Activated CD8-positive, alpha-beta memory T cell treated with anti-CD3 and anti-CD28 coated beads, Interleukin-2, amount 10 ng/mL, durations not matched to agents 7 days and 5 days (primary cell): ENCODE measurements at regions not wholly inside any gene's neighbourhood (a gene's known extent, or its start where the extent isn't known, plus 50 kb on each side); places are given as distances from the start of the nearest gene placed in this dataset.
"Not testable (repeated sequence)": the region's sequence is repeated elsewhere in the genome, so short reads cannot be mapped to it uniquely, and the experiment has no call there.

Source experiments
- ATAC-seq: fragments of 150-1000 bp; cut with Tn5 transposase; one replicate; pipeline ENCODE4 v1.10.0; 2021; ENCODE audit warnings: moderate library complexity
- CTCF ChIA-PET: fragments of 350-600 bp; sonication (Branson Sonifier 250); formaldehyde crosslinking; loops from one replicate; lab custom pipeline; 2021; ENCODE audit warnings: antibody characterized with exemption; lab: Charles Lee
- DNase-seq: peaks from one replicate; pipeline ENCODE4 v3.0.0-alpha.2; 2020
- H3K27ac Mint-ChIP-seq: one replicate; pipeline ENCODE4 v1.8.0; 2021; ENCODE audit warnings: mild to moderate bottlenecking, mixed read lengths
- H3K27me3 Mint-ChIP-seq: one replicate; pipeline ENCODE4 v1.8.0; 2021; ENCODE audit warnings: mixed read lengths
- H3K36me3 Mint-ChIP-seq: one replicate; pipeline ENCODE4 v1.8.0; 2021; ENCODE audit warnings: mild to moderate bottlenecking, mixed read lengths
- H3K4me1 Mint-ChIP-seq: one replicate; pipeline ENCODE4 v1.8.0; 2021; ENCODE audit warnings: mixed read lengths
- H3K4me3 Mint-ChIP-seq: one replicate; pipeline ENCODE4 v1.8.0; 2021; ENCODE audit warnings: mild to moderate bottlenecking, moderate library complexity, mixed read lengths
- H3K9me3 Mint-ChIP-seq: one replicate; pipeline ENCODE4 v1.8.0; 2022; ENCODE audit warnings: low read depth, mixed read lengths

- CTCF ChIA-PET, result no interaction called here
- no peak for DNase-seq
- Mint-ChIP-seq H3K27me3 (no peaks in the 10 kb centered on the region), H3K9me3 (no peaks in the 10 kb centered on the region), H3K36me3 (no peaks in the 10 kb centered on the region), H3K4me1 (no peaks in the 10 kb centered on the region), H3K27ac (no peak overlapping the region), H3K4me3 (no peak overlapping the region)
- ATAC-seq, result no peak
Observed at GRCh38 chr2:89848114-89848513, 1156.6 kb downstream of the RPIA start.

- ATAC-seq (no peak), DNase-seq (no peak)
- Mint-ChIP-seq H3K4me3 (no peak overlapping the region), H3K36me3 (no peaks in the 10 kb centered on the region), H3K9me3 (no peaks in the 10 kb centered on the region), H3K27ac (no peak overlapping the region), H3K27me3 (no peaks in the 10 kb centered on the region), H3K4me1 (no peaks in the 10 kb centered on the region)
- CTCF ChIA-PET, result no interaction called here
Observed at GRCh38 chr2:89848763-89849368, 1157.4 kb downstream of the RPIA start.

- no peak for ATAC-seq
- CTCF ChIA-PET, result no interaction called here
- Mint-ChIP-seq H3K27ac (no peak overlapping the region), H3K4me1 (no peaks in the 10 kb centered on the region), H3K27me3 (no peaks in the 10 kb centered on the region), H3K9me3 (no peaks in the 10 kb centered on the region), H3K4me3 (no peak overlapping the region), H3K36me3 (no peaks in the 10 kb centered on the region)
- no peak for DNase-seq
Observed at GRCh38 chr2:89849731-89850130, 1158.3 kb downstream of the RPIA start.

- no peak for ATAC-seq
- no peaks in the 10 kb centered on the region for H3K9me3 Mint-ChIP-seq
- no peaks in the 10 kb centered on the region for H3K27me3 Mint-ChIP-seq
- CTCF ChIA-PET, result no interaction called here
- H3K27ac Mint-ChIP-seq, result no peak overlapping the region
- no peaks in the 10 kb centered on the region for H3K36me3 Mint-ChIP-seq
- no peak for DNase-seq
- no peaks in the 10 kb centered on the region for H3K4me1 Mint-ChIP-seq
- no peak overlapping the region for H3K4me3 Mint-ChIP-seq
Observed at GRCh38 chr2:89850481-89850880, 1159.0 kb downstream of the RPIA start.

GRCh38 chr2:89850881-89851582 lies 1159.6 kb downstream of the RPIA start:
- H3K36me3 Mint-ChIP-seq, result no peaks in the 10 kb centered on the region
- no peaks in the 10 kb centered on the region for H3K9me3 Mint-ChIP-seq
- no peak overlapping the region for H3K4me3 Mint-ChIP-seq
- H3K27me3 Mint-ChIP-seq, result no peaks in the 10 kb centered on the region
- CTCF ChIA-PET, result no interaction called here
- no peaks in the 10 kb centered on the region for H3K4me1 Mint-ChIP-seq
- DNase-seq, result no peak
- no peak for ATAC-seq
- H3K27ac Mint-ChIP-seq, result no peak overlapping the region

GRCh38 chr2:89851583-89851905 lies 1160.1 kb downstream of the RPIA start:
- no peaks in the 10 kb centered on the region for H3K4me1 Mint-ChIP-seq
- no peaks in the 10 kb centered on the region for H3K36me3 Mint-ChIP-seq

GRCh38 chr2:89853427-89853826 lies 1162.0 kb downstream of the RPIA start:
- H3K9me3 Mint-ChIP-seq, H3K4me3 Mint-ChIP-seq, H3K4me1 Mint-ChIP-seq, ATAC-seq, DNase-seq, CTCF ChIA-PET, H3K27me3 Mint-ChIP-seq, H3K36me3 Mint-ChIP-seq, H3K27ac Mint-ChIP-seq: not testable (repeated sequence)

More at GRCh38 chr2:89851583-89851905, 1160.1 kb downstream of the RPIA start:
- no peaks in the 10 kb centered on the region for H3K9me3 Mint-ChIP-seq
- CTCF ChIA-PET, result no interaction called here
- no peak for DNase-seq
- no peak overlapping the region for H3K27ac Mint-ChIP-seq
- no peak for ATAC-seq
- no peak overlapping the region for H3K4me3 Mint-ChIP-seq
- H3K27me3 Mint-ChIP-seq, result no peaks in the 10 kb centered on the region

GRCh38 chr2:89855752-89856151 lies 1164.3 kb downstream of the RPIA start:
- CTCF ChIA-PET, H3K27me3 Mint-ChIP-seq, ATAC-seq, H3K27ac Mint-ChIP-seq, DNase-seq, H3K4me1 Mint-ChIP-seq, H3K36me3 Mint-ChIP-seq, H3K9me3 Mint-ChIP-seq, H3K4me3 Mint-ChIP-seq: not testable (repeated sequence)

- CTCF ChIA-PET, H3K27ac Mint-ChIP-seq, H3K4me3 Mint-ChIP-seq, ATAC-seq, H3K9me3 Mint-ChIP-seq, DNase-seq, H3K27me3 Mint-ChIP-seq, H3K36me3 Mint-ChIP-seq, H3K4me1 Mint-ChIP-seq: not testable (repeated sequence)
Observed at GRCh38 chr2:89856305-89856704, 1164.8 kb downstream of the RPIA start.

- CTCF ChIA-PET, H3K4me1 Mint-ChIP-seq, ATAC-seq, H3K27me3 Mint-ChIP-seq, H3K4me3 Mint-ChIP-seq, H3K36me3 Mint-ChIP-seq, DNase-seq, H3K9me3 Mint-ChIP-seq, H3K27ac Mint-ChIP-seq: not testable (repeated sequence)
Observed at GRCh38 chr2:89862164-89862563, 1170.7 kb downstream of the RPIA start.

GRCh38 chr2:89863209-89863608 lies 1171.7 kb downstream of the RPIA start:
- ATAC-seq, H3K27ac Mint-ChIP-seq, H3K36me3 Mint-ChIP-seq, H3K4me3 Mint-ChIP-seq, H3K27me3 Mint-ChIP-seq, H3K4me1 Mint-ChIP-seq, CTCF ChIA-PET, H3K9me3 Mint-ChIP-seq, DNase-seq: not testable (repeated sequence)

- H3K4me1 Mint-ChIP-seq, H3K4me3 Mint-ChIP-seq, ATAC-seq, H3K27ac Mint-ChIP-seq, CTCF ChIA-PET, H3K9me3 Mint-ChIP-seq, H3K27me3 Mint-ChIP-seq, H3K36me3 Mint-ChIP-seq, DNase-seq: not testable (repeated sequence)
Observed at GRCh38 chr2:89874810-89875595, 1183.5 kb downstream of the RPIA start.

GRCh38 chr2:89876445-89876844 lies 1185.0 kb downstream of the RPIA start:
- H3K27ac Mint-ChIP-seq, H3K36me3 Mint-ChIP-seq, H3K4me1 Mint-ChIP-seq, H3K4me3 Mint-ChIP-seq, CTCF ChIA-PET, ATAC-seq, DNase-seq, H3K9me3 Mint-ChIP-seq, H3K27me3 Mint-ChIP-seq: not testable (repeated sequence)

GRCh38 chr2:89876878-89877277 lies 1185.4 kb downstream of the RPIA start:
- ATAC-seq, DNase-seq, CTCF ChIA-PET, H3K9me3 Mint-ChIP-seq, H3K4me1 Mint-ChIP-seq, H3K27ac Mint-ChIP-seq, H3K27me3 Mint-ChIP-seq, H3K4me3 Mint-ChIP-seq, H3K36me3 Mint-ChIP-seq: not testable (repeated sequence)
